Transverse colon (tissue), 4 donors: ENCODE measurements at regions not wholly inside any gene's neighbourhood (a gene's known extent, or its start where the extent isn't known, plus 50 kb on each side); places are given as distances from the start of the nearest gene placed in this dataset.

ENCODE experiments used
- EP300 ChIP-seq: sonication (generic); formaldehyde crosslinking; IDR thresholded peaks from one replicate; pipeline ENCODE4 v1.6.1; 2017; ENCODE audit warnings: antibody characterized with exemption, low read depth
- POLR2A ChIP-seq: fragments of 450-650 bp; IDR thresholded peaks from one replicate; pipeline ENCODE4 v1.6.1; 2016; ENCODE audit warnings: antibody characterized with exemption, mild to moderate bottlenecking, moderate library complexity
- POLR2AphosphoS5 ChIP-seq, 3 donors: sonication (generic); formaldehyde crosslinking; IDR thresholded peaks; one replicate each; pipeline ENCODE4 v1.6.1; 2016; ENCODE audit warnings: antibody characterized with exemption in 3 of 3
- TF ChIP-seq, protein P1 (sequence below), 5 experiments: fragments of 200-600 bp in 3 of 5; fragments of 450-650 bp in 2 of 5; sonication (generic) in 3 of 5; IDR thresholded peaks; 1 replicate in 2 of 5; 2 replicates in 3 of 5; pipeline ENCODE4 v1.5.1; 2016 to 2017; ENCODE audit warnings: antibody characterized with exemption in 5 of 5, inconsistent platforms in 3 of 5, mild to moderate bottlenecking in 2 of 5, moderate library complexity in 1 of 5

GRCh38 chr13:65300220-65300619, 1929.9 kb downstream of the PCDH9 start:
- TF ChIP-seq, protein P1, sequence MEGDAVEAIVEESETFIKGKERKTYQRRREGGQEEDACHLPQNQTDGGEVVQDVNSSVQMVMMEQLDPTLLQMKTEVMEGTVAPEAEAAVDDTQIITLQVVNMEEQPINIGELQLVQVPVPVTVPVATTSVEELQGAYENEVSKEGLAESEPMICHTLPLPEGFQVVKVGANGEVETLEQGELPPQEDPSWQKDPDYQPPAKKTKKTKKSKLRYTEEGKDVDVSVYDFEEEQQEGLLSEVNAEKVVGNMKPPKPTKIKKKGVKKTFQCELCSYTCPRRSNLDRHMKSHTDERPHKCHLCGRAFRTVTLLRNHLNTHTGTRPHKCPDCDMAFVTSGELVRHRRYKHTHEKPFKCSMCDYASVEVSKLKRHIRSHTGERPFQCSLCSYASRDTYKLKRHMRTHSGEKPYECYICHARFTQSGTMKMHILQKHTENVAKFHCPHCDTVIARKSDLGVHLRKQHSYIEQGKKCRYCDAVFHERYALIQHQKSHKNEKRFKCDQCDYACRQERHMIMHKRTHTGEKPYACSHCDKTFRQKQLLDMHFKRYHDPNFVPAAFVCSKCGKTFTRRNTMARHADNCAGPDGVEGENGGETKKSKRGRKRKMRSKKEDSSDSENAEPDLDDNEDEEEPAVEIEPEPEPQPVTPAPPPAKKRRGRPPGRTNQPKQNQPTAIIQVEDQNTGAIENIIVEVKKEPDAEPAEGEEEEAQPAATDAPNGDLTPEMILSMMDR (IDR thresholded peaks at IDR 0.05), result no peak
- TF ChIP-seq POLR2A, result no peak
- TF ChIP-seq EP300, result no peak
- TF ChIP-seq POLR2AphosphoS5 (IDR thresholded peaks at IDR 0.05), result no peak
